Liver (tissue), 3 donors: ENCODE measurements at regions not wholly inside any gene's neighbourhood (a gene's known extent, or its start where the extent isn't known, plus 50 kb on each side); places are given as distances from the start of the nearest gene placed in this dataset.

Experiments
- GABPA ChIP-seq, 2 donors: IDR thresholded peaks in 1 of 2; conservative IDR thresholded peaks in 1 of 2; 2 replicates each; pipeline ENCODE4 v1.6.1; 2016; ENCODE audit warnings: antibody characterized with exemption in 2 of 2, mild to moderate bottlenecking in 1 of 2, moderate library complexity in 1 of 2
- JUND ChIP-seq, 2 donors: IDR thresholded peaks; 2 replicates each; pipeline ENCODE4 v1.6.1; 2016; ENCODE audit warnings: antibody characterized with exemption in 2 of 2
- SP1 ChIP-seq: IDR thresholded peaks from 2 replicates; pipeline ENCODE4 v1.6.1; 2018; ENCODE audit warnings: antibody characterized with exemption, mild to moderate bottlenecking
- TAF1 ChIP-seq: conservative IDR thresholded peaks from 2 replicates; pipeline ENCODE4 v1.6.1; 2016; ENCODE audit warnings: antibody characterized with exemption, mild to moderate bottlenecking
- YY1 ChIP-seq: IDR thresholded peaks from 2 replicates; pipeline ENCODE4 v1.6.1; 2016; ENCODE audit warnings: antibody characterized with exemption, mild to moderate bottlenecking
- TF ChIP-seq, protein P1 (sequence below): fragments of 150-350 bp; IDR thresholded peaks from 2 replicates; pipeline ENCODE4 v1.5.1; 2017; ENCODE audit warnings: improper control_type of control experiment, low read depth, low read length; ENCODE audit not compliant: missing input control
- TF ChIP-seq, protein P2 (sequence below): IDR thresholded peaks from 2 replicates; pipeline ENCODE4 v1.6.1; 2016; ENCODE audit warnings: antibody characterized with exemption
- TF ChIP-seq, protein P3 (sequence below): IDR thresholded peaks from 2 replicates; pipeline ENCODE4 v1.6.1; 2016; ENCODE audit warnings: antibody characterized with exemption, mild to moderate bottlenecking
- TF ChIP-seq, protein P4 (sequence below): IDR thresholded peaks from 2 replicates; pipeline ENCODE4 v1.6.1; 2016; ENCODE audit warnings: antibody characterized with exemption
- TF ChIP-seq, protein P5 (sequence below): IDR thresholded peaks from 2 replicates; pipeline ENCODE4 v1.6.1; 2016; ENCODE audit warnings: antibody characterized with exemption
- donor health status: healthy.
- donor health status: healthy.

DNA sequence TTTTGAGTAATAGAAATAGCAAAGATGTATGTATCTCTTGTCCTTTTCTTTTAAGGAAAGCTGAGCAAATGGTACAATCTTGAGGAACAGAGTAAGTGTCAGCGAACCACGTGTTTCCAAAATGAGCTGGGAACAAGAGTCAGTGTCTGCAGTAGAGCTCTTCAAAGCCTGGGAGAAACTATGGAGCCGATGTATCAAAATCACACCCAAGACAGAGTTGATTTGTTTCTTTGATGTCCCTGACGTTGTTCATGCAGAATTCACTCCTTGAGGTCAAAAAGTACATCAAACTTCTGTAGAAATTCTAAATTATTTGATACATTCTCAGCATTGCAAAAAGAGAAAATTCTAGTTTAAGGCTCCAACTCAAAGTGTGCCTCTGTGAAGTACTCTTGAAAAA, 216.5 kb downstream of the SKIDA1 start:
- TF ChIP-seq, protein P1, sequence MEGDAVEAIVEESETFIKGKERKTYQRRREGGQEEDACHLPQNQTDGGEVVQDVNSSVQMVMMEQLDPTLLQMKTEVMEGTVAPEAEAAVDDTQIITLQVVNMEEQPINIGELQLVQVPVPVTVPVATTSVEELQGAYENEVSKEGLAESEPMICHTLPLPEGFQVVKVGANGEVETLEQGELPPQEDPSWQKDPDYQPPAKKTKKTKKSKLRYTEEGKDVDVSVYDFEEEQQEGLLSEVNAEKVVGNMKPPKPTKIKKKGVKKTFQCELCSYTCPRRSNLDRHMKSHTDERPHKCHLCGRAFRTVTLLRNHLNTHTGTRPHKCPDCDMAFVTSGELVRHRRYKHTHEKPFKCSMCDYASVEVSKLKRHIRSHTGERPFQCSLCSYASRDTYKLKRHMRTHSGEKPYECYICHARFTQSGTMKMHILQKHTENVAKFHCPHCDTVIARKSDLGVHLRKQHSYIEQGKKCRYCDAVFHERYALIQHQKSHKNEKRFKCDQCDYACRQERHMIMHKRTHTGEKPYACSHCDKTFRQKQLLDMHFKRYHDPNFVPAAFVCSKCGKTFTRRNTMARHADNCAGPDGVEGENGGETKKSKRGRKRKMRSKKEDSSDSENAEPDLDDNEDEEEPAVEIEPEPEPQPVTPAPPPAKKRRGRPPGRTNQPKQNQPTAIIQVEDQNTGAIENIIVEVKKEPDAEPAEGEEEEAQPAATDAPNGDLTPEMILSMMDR: no peak
- TF ChIP-seq GABPA (IDR thresholded peaks at IDR 0.05 in 1 of 2, conservative IDR thresholded peaks at IDR 0.05 in 1 of 2): no peak
- TF ChIP-seq, protein P2, sequence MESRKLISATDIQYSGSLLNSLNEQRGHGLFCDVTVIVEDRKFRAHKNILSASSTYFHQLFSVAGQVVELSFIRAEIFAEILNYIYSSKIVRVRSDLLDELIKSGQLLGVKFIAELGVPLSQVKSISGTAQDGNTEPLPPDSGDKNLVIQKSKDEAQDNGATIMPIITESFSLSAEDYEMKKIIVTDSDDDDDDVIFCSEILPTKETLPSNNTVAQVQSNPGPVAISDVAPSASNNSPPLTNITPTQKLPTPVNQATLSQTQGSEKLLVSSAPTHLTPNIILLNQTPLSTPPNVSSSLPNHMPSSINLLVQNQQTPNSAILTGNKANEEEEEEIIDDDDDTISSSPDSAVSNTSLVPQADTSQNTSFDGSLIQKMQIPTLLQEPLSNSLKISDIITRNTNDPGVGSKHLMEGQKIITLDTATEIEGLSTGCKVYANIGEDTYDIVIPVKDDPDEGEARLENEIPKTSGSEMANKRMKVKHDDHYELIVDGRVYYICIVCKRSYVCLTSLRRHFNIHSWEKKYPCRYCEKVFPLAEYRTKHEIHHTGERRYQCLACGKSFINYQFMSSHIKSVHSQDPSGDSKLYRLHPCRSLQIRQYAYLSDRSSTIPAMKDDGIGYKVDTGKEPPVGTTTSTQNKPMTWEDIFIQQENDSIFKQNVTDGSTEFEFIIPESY: no peak
- TF ChIP-seq, protein P3, sequence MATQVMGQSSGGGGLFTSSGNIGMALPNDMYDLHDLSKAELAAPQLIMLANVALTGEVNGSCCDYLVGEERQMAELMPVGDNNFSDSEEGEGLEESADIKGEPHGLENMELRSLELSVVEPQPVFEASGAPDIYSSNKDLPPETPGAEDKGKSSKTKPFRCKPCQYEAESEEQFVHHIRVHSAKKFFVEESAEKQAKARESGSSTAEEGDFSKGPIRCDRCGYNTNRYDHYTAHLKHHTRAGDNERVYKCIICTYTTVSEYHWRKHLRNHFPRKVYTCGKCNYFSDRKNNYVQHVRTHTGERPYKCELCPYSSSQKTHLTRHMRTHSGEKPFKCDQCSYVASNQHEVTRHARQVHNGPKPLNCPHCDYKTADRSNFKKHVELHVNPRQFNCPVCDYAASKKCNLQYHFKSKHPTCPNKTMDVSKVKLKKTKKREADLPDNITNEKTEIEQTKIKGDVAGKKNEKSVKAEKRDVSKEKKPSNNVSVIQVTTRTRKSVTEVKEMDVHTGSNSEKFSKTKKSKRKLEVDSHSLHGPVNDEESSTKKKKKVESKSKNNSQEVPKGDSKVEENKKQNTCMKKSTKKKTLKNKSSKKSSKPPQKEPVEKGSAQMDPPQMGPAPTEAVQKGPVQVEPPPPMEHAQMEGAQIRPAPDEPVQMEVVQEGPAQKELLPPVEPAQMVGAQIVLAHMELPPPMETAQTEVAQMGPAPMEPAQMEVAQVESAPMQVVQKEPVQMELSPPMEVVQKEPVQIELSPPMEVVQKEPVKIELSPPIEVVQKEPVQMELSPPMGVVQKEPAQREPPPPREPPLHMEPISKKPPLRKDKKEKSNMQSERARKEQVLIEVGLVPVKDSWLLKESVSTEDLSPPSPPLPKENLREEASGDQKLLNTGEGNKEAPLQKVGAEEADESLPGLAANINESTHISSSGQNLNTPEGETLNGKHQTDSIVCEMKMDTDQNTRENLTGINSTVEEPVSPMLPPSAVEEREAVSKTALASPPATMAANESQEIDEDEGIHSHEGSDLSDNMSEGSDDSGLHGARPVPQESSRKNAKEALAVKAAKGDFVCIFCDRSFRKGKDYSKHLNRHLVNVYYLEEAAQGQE: no peak
- TF ChIP-seq, protein P4, sequence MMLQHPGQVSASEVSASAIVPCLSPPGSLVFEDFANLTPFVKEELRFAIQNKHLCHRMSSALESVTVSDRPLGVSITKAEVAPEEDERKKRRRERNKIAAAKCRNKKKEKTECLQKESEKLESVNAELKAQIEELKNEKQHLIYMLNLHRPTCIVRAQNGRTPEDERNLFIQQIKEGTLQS: no peak
- TF ChIP-seq TAF1: no peak
- no peak for TF ChIP-seq JUND (IDR thresholded peaks at IDR 0.05)
- TF ChIP-seq, protein P5, sequence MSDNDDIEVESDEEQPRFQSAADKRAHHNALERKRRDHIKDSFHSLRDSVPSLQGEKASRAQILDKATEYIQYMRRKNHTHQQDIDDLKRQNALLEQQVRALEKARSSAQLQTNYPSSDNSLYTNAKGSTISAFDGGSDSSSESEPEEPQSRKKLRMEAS: no peak
- no peak for TF ChIP-seq SP1
- TF ChIP-seq YY1: no peak
